ENCODE measurements at regions not wholly inside any gene's neighbourhood (a gene's known extent, or its start where the extent isn't known, plus 50 kb on each side); places are given as distances from the start of the nearest gene placed in this dataset.

GRCh38 chr2:48251437-48252148, 62.9 kb upstream of the FOXN2 start:
- Mint-ChIP-seq H3K36me3 (ENCODE audit: unreplicated experiment) (no peaks in the 10 kb centered on the region), H3K27me3 (ENCODE audit: unreplicated experiment) (no peaks in the 10 kb centered on the region)
- TF ChIP-seq CTCF (IDR thresholded peaks at IDR 0.05; ENCODE audit: partially characterized antibody, unreplicated experiment): no peak

GRCh38 chr2:48253301-48253700, 61.2 kb upstream of the FOXN2 start:
- peaks cover 2% of the 10 kb centered on the region for H3K9me3 Mint-ChIP-seq (ENCODE audit: unreplicated experiment)
- no peak for DNase-seq
- H3K27me3 Mint-ChIP-seq (ENCODE audit: unreplicated experiment): peaks cover 3% of the 10 kb centered on the region
- no peak for TF ChIP-seq CTCF (IDR thresholded peaks at IDR 0.05; ENCODE audit: partially characterized antibody, unreplicated experiment)
- H3K4me3 Mint-ChIP-seq (ENCODE audit: unreplicated experiment): no peak overlapping the region
- H3K36me3 Mint-ChIP-seq (ENCODE audit: unreplicated experiment): no peaks in the 10 kb centered on the region
- no peak overlapping the region for H3K27ac Mint-ChIP-seq (ENCODE audit: unreplicated experiment)
- peaks cover 14% of the 10 kb centered on the region for H3K4me1 Mint-ChIP-seq (ENCODE audit: low read depth, unreplicated experiment)

More at GRCh38 chr2:48251437-48252148, 62.9 kb upstream of the FOXN2 start:
- no peak overlapping the region for H3K4me3 Mint-ChIP-seq (ENCODE audit: unreplicated experiment)
- H3K4me1 Mint-ChIP-seq (ENCODE audit: low read depth, unreplicated experiment): peaks cover 14% of the 10 kb centered on the region
- no peak overlapping the region for H3K27ac Mint-ChIP-seq (ENCODE audit: unreplicated experiment)
- peaks cover 2% of the 10 kb centered on the region for H3K9me3 Mint-ChIP-seq (ENCODE audit: unreplicated experiment)
- no peak for DNase-seq

- Mint-ChIP-seq H3K4me1 (ENCODE audit: low read depth, unreplicated experiment) (peaks cover 4% of the 10 kb centered on the region), H3K36me3 (ENCODE audit: unreplicated experiment) (no peaks in the 10 kb centered on the region), H3K4me3 (ENCODE audit: unreplicated experiment) (no peak overlapping the region), H3K27ac (ENCODE audit: unreplicated experiment) (no peak overlapping the region), H3K9me3 (ENCODE audit: unreplicated experiment) (peaks cover 2% of the 10 kb centered on the region), H3K27me3 (ENCODE audit: unreplicated experiment) (peaks cover 3% of the 10 kb centered on the region)
- no peak for TF ChIP-seq CTCF (IDR thresholded peaks at IDR 0.05; ENCODE audit: partially characterized antibody, unreplicated experiment)
- DNase-seq: no peak
These were observed 59.6 kb upstream of the FOXN2 start for GRCh38 chr2:48254839-48255238.

- DNase-seq: no peak
- Mint-ChIP-seq H3K27ac (ENCODE audit: unreplicated experiment) (no peak overlapping the region), H3K36me3 (ENCODE audit: unreplicated experiment) (no peaks in the 10 kb centered on the region), H3K4me3 (ENCODE audit: unreplicated experiment) (no peak overlapping the region), H3K4me1 (ENCODE audit: low read depth, unreplicated experiment) (peaks cover 1% of the 10 kb centered on the region), H3K9me3 (ENCODE audit: unreplicated experiment) (no peaks in the 10 kb centered on the region), H3K27me3 (ENCODE audit: unreplicated experiment) (peaks cover 3% of the 10 kb centered on the region)
- no peak for TF ChIP-seq CTCF (IDR thresholded peaks at IDR 0.05; ENCODE audit: partially characterized antibody, unreplicated experiment)
These were observed 57.0 kb upstream of the FOXN2 start for GRCh38 chr2:48257456-48257855.

GRCh38 chr2:48258481-48259149, 55.9 kb upstream of the FOXN2 start:
- peaks cover 1% of the 10 kb centered on the region for H3K4me1 Mint-ChIP-seq (ENCODE audit: low read depth, unreplicated experiment)
- TF ChIP-seq CTCF (IDR thresholded peaks at IDR 0.05; ENCODE audit: partially characterized antibody, unreplicated experiment): no peak
- H3K4me3 Mint-ChIP-seq (ENCODE audit: unreplicated experiment): no peak overlapping the region
- H3K9me3 Mint-ChIP-seq (ENCODE audit: unreplicated experiment): no peaks in the 10 kb centered on the region
- H3K27me3 Mint-ChIP-seq (ENCODE audit: unreplicated experiment): peaks cover 3% of the 10 kb centered on the region
- H3K27ac Mint-ChIP-seq (ENCODE audit: unreplicated experiment): no peak overlapping the region
- DNase-seq: no peak
- no peaks in the 10 kb centered on the region for H3K36me3 Mint-ChIP-seq (ENCODE audit: unreplicated experiment)
